KMS-11 (cell line): ENCODE measurements at regions not wholly inside any gene's neighbourhood (a gene's known extent, or its start where the extent isn't known, plus 50 kb on each side); places are given as distances from the start of the nearest gene placed in this dataset.

Experiments used
- H2AFZ ChIP-seq: fragments of 200-600 bp; sonication (generic); 2 replicates; pipeline ENCODE4 v1.6.1; 2016; ENCODE audit warnings: antibody characterized with exemption, mixed run types, low read depth
- H3K27ac ChIP-seq: fragments of 200-600 bp; sonication (generic); 2 replicates; pipeline ENCODE4 v1.6.1; 2016; ENCODE audit warnings: mild to moderate bottlenecking, mixed run types
- H3K27me3 ChIP-seq: fragments of 200-600 bp; sonication (generic); 2 replicates; pipeline ENCODE4 v1.6.1; 2017; ENCODE audit warnings: mild to moderate bottlenecking, low read depth, mixed run types, moderate library complexity; ENCODE audit not compliant: insufficient read depth
- H3K36me3 ChIP-seq: fragments of 200-600 bp; sonication (generic); 2 replicates; pipeline ENCODE4 v1.6.1; 2017; ENCODE audit warnings: mild to moderate bottlenecking, mixed run types; ENCODE audit not compliant: insufficient read depth
- H3K4me1 ChIP-seq: fragments of 200-600 bp; sonication (generic); 2 replicates; pipeline ENCODE4 v1.6.1; 2016; ENCODE audit warnings: mild to moderate bottlenecking, low read depth, mixed run types; ENCODE audit not compliant: poor library complexity, severe bottlenecking
- H3K4me2 ChIP-seq: fragments of 200-600 bp; sonication (generic); 2 replicates; pipeline ENCODE4 v1.7.0; 2016; ENCODE audit warnings: mild to moderate bottlenecking, mixed run types
- H3K4me3 ChIP-seq: fragments of 200-600 bp; sonication (generic); IDR thresholded peaks from 2 replicates; pipeline ENCODE4 v1.6.1; 2017; ENCODE audit warnings: low read depth, low read length, mixed read lengths; ENCODE audit not compliant: insufficient read depth
- H3K79me2 ChIP-seq: fragments of 200-600 bp; sonication (generic); 2 replicates; pipeline ENCODE4 v1.6.1; 2016; ENCODE audit warnings: low read depth, mixed run types; ENCODE audit not compliant: insufficient read depth
- H3K9ac ChIP-seq: fragments of 200-600 bp; sonication (generic); 2 replicates; pipeline ENCODE4 v1.6.1; 2016; ENCODE audit warnings: mild to moderate bottlenecking, mixed run types
- H4K20me1 ChIP-seq: fragments of 200-600 bp; sonication (generic); 2 replicates; pipeline ENCODE4 v1.6.1; 2016; ENCODE audit warnings: mild to moderate bottlenecking, mixed run types; ENCODE audit not compliant: insufficient read depth
- TF ChIP-seq, protein P1 (sequence below): fragments of 200-600 bp; sonication (generic); conservative IDR thresholded peaks from 2 replicates; pipeline ENCODE4 v1.6.1; 2017; ENCODE audit warnings: low read depth, mild to moderate bottlenecking, antibody characterized with exemption, low read length, moderate library complexity, mixed read lengths

DNA sequence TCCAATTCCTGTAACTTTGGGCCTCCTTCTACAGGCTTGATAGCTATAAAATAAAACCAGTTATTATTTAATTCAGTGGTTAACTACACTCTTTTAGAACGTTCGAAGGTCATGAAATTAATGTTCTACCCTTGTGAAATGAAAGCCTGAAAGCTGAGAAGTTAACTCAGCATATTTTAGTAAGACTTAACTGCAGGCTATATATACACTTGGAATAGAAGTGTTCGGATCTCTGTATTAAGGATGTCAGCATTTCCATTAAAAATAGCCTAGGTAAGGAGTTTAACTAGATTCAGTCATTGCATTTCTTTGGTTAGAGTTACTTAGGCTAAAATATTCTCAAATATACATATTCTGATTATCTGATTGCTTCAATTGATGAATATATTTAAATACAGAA, 229.2 kb downstream of the MRPS30 start:
- no peaks in the 10 kb centered on the region for H3K36me3 ChIP-seq
- TF ChIP-seq, protein P1, sequence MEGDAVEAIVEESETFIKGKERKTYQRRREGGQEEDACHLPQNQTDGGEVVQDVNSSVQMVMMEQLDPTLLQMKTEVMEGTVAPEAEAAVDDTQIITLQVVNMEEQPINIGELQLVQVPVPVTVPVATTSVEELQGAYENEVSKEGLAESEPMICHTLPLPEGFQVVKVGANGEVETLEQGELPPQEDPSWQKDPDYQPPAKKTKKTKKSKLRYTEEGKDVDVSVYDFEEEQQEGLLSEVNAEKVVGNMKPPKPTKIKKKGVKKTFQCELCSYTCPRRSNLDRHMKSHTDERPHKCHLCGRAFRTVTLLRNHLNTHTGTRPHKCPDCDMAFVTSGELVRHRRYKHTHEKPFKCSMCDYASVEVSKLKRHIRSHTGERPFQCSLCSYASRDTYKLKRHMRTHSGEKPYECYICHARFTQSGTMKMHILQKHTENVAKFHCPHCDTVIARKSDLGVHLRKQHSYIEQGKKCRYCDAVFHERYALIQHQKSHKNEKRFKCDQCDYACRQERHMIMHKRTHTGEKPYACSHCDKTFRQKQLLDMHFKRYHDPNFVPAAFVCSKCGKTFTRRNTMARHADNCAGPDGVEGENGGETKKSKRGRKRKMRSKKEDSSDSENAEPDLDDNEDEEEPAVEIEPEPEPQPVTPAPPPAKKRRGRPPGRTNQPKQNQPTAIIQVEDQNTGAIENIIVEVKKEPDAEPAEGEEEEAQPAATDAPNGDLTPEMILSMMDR, result no peak
- no peaks in the 10 kb centered on the region for H3K4me1 ChIP-seq
- H3K4me3 ChIP-seq, result no peak overlapping the region
- no peak overlapping the region for H3K9ac ChIP-seq
- H4K20me1 ChIP-seq, result no peaks in the 10 kb centered on the region
- no peaks in the 10 kb centered on the region for H3K79me2 ChIP-seq
- no peak overlapping the region for H3K27ac ChIP-seq
- H2AFZ ChIP-seq, result no peak overlapping the region
- H3K27me3 ChIP-seq, result no peaks in the 10 kb centered on the region
- no peak overlapping the region for H3K4me2 ChIP-seq

DNA sequence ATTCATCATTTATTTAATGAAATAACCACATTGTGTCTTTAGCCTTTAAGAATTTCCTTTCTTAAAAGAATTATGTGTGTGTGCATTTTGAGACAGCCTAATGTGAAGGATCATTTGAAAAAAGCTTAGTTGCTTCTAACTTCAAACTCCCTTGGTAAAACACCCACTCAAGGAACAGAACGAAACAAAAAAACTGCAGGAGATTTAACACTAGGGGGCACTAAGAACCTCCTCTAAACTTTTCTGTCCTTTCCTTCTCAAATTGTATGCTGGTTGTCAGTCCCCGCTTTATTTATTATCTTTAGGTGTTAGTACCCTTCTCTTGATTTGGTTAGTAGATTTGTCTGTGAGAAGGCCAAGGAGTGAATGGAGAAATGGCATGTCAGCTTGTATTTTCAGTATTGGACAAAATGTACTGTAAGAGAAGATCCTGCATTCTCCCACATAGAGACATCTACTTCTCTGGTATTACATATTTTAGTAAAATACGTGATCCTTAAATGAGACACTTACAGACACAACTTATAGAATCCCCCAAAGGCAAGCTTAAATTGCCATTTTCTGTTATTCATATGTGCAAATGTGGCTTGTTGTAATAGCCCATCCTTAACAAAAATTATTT, 229.7 kb downstream of the MRPS30 start:
- Histone ChIP-seq H4K20me1 (no peaks in the 10 kb centered on the region), H3K9ac (no peak overlapping the region), H2AFZ (no peak overlapping the region), H3K27ac (no peak overlapping the region), H3K4me1 (no peaks in the 10 kb centered on the region), H3K79me2 (no peaks in the 10 kb centered on the region), H3K27me3 (no peaks in the 10 kb centered on the region), H3K36me3 (no peaks in the 10 kb centered on the region), H3K4me2 (no peak overlapping the region), H3K4me3 (no peak overlapping the region)
- TF ChIP-seq, protein P1, result peak; percentile 75

DNA sequence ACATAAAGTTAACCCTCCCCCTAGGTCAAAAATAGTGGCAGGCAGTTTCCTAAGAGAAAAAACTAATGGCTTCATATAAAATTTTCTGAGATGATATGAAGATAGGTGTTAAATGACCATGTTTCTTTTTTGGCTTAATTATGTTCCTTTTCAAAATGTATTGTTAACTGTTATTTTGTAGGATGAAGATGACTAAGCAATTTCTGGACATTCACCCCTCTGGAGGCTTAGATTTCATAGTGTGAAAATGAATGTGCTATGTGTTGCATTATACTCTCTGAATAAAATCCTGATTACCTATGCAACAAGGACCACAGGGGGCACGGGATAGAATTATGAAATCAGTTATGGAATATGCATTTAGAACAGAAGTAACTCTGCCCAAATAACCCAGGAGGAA, 233.5 kb downstream of the MRPS30 start:
- H3K27ac ChIP-seq, result no peak overlapping the region
- H3K79me2 ChIP-seq, result no peaks in the 10 kb centered on the region
- no peak overlapping the region for H2AFZ ChIP-seq
- no peak overlapping the region for H3K9ac ChIP-seq
- TF ChIP-seq, protein P1, result no peak
- H3K4me3 ChIP-seq, result no peak overlapping the region
- H3K4me1 ChIP-seq, result no peaks in the 10 kb centered on the region
- no peaks in the 10 kb centered on the region for H4K20me1 ChIP-seq
- no peaks in the 10 kb centered on the region for H3K36me3 ChIP-seq
- no peak overlapping the region for H3K4me2 ChIP-seq
- H3K27me3 ChIP-seq, result no peaks in the 10 kb centered on the region

DNA sequence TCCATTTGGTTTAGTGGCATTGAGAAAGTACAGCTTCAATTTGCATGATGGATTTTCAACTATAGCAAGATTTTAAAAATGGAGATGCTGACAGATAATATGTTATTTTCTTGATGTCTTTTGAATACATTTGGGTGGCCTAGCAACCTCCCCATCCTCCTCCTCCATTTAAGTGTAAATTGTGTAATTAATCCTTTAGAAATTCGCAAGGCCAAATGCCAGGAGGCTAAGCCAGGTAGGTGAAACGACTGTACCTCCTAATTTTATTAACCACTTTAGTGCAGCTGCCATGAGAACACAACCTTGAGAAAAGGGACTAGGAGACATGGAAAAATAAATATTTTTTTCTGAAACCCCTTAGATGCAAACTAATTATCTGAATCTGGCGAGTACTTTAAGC, 248.8 kb downstream of the MRPS30 start:
- Histone ChIP-seq H2AFZ (no peak overlapping the region), H3K4me1 (no peaks in the 10 kb centered on the region), H3K9ac (no peak overlapping the region), H3K79me2 (no peaks in the 10 kb centered on the region), H3K36me3 (no peaks in the 10 kb centered on the region), H3K4me3 (no peak overlapping the region), H3K4me2 (no peak overlapping the region), H4K20me1 (no peaks in the 10 kb centered on the region), H3K27ac (no peak overlapping the region), H3K27me3 (no peaks in the 10 kb centered on the region)
- TF ChIP-seq, protein P1, result no peak
